ENCODE measurements at regions not wholly inside any gene's neighbourhood (a gene's known extent, or its start where the extent isn't known, plus 50 kb on each side); places are given as distances from the start of the nearest gene placed in this dataset.

- DNase-seq (ENCODE audit: extremely low spot score, unreplicated experiment), result no peak
- TF ChIP-seq CTCF (conservative IDR thresholded peaks at IDR 0.05), result no peak
- Mint-ChIP-seq H3K36me3 (no peaks in the 10 kb centered on the region), H3K4me1 (ENCODE audit: unreplicated experiment) (no peaks in the 10 kb centered on the region), H3K27ac (no peak overlapping the region), H3K9me3 (peaks cover 14% of the 10 kb centered on the region), H3K4me3 (no peak overlapping the region), H3K27me3 (peaks cover 20% of the 10 kb centered on the region)
These were observed 336.1 kb downstream of the DRD1 start for GRCh38 chr5:175107865-175108264.

DNA sequence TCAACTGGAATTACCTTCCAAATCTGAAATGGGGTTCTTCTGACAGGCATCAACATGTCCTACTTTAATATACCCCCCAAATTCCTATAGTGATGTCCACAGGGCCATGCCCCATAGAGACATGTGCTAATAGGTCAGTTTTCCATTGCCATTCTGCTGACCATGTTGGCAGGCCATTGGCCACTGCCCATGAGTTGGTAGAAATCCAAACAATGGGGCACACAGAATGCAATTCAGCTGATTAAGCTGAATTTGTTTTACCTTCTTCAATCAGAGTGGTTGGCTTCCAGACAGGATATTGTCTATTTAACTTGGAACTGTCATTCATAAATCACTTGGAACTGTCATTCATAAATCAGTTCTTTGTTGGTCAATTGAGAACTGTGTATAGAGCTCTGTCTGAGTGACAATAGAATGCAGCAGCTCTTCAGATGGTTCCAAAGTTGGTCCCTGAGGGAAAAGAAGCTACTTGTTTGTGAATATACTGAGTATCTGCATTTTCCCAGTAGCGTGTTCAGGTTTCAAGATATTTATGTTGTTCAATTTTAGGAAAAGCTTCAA is 336.9 kb downstream of the DRD1 start:
- peaks cover 14% of the 10 kb centered on the region for H3K9me3 Mint-ChIP-seq
- no peak overlapping the region for H3K27ac Mint-ChIP-seq
- no peaks in the 10 kb centered on the region for H3K36me3 Mint-ChIP-seq
- no peak for DNase-seq (ENCODE audit: extremely low spot score, unreplicated experiment)
- H3K4me1 Mint-ChIP-seq (ENCODE audit: unreplicated experiment), result no peaks in the 10 kb centered on the region
- H3K27me3 Mint-ChIP-seq, result peaks cover 23% of the 10 kb centered on the region
- no peak for TF ChIP-seq CTCF (conservative IDR thresholded peaks at IDR 0.05)
- H3K4me3 Mint-ChIP-seq, result no peak overlapping the region

DNA sequence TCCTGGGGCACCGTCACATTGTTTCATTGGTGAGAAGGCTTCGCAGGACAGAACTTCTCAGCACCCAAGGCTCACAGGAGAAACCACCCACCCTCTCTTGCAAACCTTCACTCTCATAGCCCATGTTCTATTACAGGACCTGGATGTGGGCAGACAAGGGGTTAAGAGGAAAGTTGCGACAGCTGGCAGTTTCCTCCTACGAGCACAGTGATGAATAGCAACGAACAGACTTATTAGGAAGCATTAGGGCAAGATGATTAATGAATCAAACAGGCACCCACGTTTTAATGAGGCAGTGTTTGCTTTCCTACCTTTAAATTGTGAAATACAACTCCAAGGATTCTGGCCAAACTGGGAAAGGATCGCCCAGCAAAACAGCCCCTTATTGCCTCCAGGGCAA is 339.3 kb downstream of the DRD1 start:
- H3K27me3 Mint-ChIP-seq, result peaks cover 21% of the 10 kb centered on the region
- H3K4me3 Mint-ChIP-seq, result no peak overlapping the region
- no peaks in the 10 kb centered on the region for H3K4me1 Mint-ChIP-seq (ENCODE audit: unreplicated experiment)
- DNase-seq (ENCODE audit: extremely low spot score, unreplicated experiment), result no peak
- H3K9me3 Mint-ChIP-seq, result peaks cover 13% of the 10 kb centered on the region
- no peak for TF ChIP-seq CTCF (conservative IDR thresholded peaks at IDR 0.05)
- no peaks in the 10 kb centered on the region for H3K36me3 Mint-ChIP-seq
- no peak overlapping the region for H3K27ac Mint-ChIP-seq

DNA sequence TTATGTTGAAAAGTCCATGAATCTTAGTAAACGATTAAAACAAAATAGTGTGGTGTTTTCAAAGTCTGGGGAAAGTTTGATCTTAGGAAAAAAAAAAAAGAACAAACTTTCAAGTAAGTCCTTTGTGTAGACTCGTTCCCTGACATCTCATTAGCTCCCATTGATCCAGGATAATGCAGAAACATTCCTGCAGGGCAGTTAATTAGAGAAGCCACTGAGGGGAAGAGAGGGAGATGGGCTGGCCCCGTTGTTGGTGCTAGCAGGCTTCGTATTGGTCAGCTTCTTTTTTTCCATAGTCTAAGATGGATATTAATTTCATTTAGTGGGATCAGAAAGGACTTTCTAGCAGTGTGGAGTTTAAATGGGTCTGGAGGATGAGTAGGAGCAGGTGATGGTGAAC is 340.2 kb downstream of the DRD1 start:
- H3K27me3 Mint-ChIP-seq, result peaks cover 21% of the 10 kb centered on the region
- no peaks in the 10 kb centered on the region for H3K4me1 Mint-ChIP-seq (ENCODE audit: unreplicated experiment)
- TF ChIP-seq CTCF (conservative IDR thresholded peaks at IDR 0.05), result no peak
- peaks cover 6% of the 10 kb centered on the region for H3K9me3 Mint-ChIP-seq
- DNase-seq (ENCODE audit: extremely low spot score, unreplicated experiment), result no peak
- no peak overlapping the region for H3K27ac Mint-ChIP-seq
- H3K36me3 Mint-ChIP-seq, result no peaks in the 10 kb centered on the region
- H3K4me3 Mint-ChIP-seq, result no peak overlapping the region

- Mint-ChIP-seq H3K36me3 (no peaks in the 10 kb centered on the region), H3K4me3 (no peak overlapping the region), H3K27me3 (peaks cover 21% of the 10 kb centered on the region), H3K27ac (no peak overlapping the region), H3K4me1 (ENCODE audit: unreplicated experiment) (no peaks in the 10 kb centered on the region), H3K9me3 (no peaks in the 10 kb centered on the region)
- DNase-seq (ENCODE audit: extremely low spot score, unreplicated experiment), result no peak
- TF ChIP-seq CTCF (conservative IDR thresholded peaks at IDR 0.05), result no peak
These were observed 341.3 kb downstream of the DRD1 start for GRCh38 chr5:175102717-175103116.

DNA sequence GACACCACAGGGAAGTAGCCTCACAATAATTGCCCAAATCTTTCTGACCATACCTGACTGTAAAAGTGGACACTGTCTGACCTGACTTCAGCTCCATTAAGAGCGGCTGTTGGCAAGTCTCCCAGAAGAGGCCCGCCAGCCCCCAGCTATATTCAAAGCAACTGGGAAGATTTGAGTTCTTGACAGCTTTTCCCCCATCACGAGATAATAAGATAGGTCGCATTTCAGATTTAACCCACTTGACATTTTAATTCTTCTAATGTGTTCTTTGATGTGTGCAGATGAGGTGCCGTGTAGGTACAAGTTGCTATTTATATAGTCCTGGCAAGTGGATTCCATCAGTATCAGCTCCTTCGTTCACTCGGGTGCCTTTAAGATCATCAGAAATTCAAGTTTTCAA is 345.7 kb downstream of the DRD1 start:
- Mint-ChIP-seq H3K27ac (no peak overlapping the region), H3K9me3 (no peaks in the 10 kb centered on the region), H3K27me3 (peaks cover 4% of the 10 kb centered on the region), H3K4me3 (no peak overlapping the region), H3K36me3 (no peaks in the 10 kb centered on the region), H3K4me1 (ENCODE audit: unreplicated experiment) (peaks cover 1% of the 10 kb centered on the region)
- TF ChIP-seq CTCF (conservative IDR thresholded peaks at IDR 0.05), result no peak
- DNase-seq (ENCODE audit: extremely low spot score, unreplicated experiment), result no peak

Measured in type B pancreatic cell (in vitro differentiated cells).